OCI-LY7 (cell line): ENCODE measurements at regions not wholly inside any gene's neighbourhood (a gene's known extent, or its start where the extent isn't known, plus 50 kb on each side); places are given as distances from the start of the nearest gene placed in this dataset.
"Not testable (repeated sequence)": the region's sequence is repeated elsewhere in the genome, so short reads cannot be mapped to it uniquely, and the experiment has no call there.

Source experiments
- BruUV-seq: library from RNA; stranded (reverse); fragments of 400-500 nt; replicated peaks from 2 replicates; lab custom pipeline; 2021; lab: Mats Ljungman, UMichigan
- CTCF ChIA-PET: fragments of 300-600 bp; sonication (Branson Sonifier 250); formaldehyde crosslinking; loops from one replicate; lab custom pipeline; 2022; ENCODE audit warnings: antibody characterized with exemption; ENCODE audit not compliant: unreplicated experiment; lab: Charles Lee
- POLR2A ChIA-PET: fragments of 300-600 bp; sonication (Branson Sonifier 250); formaldehyde crosslinking; loops from one replicate; lab custom pipeline; 2022; ENCODE audit warnings: antibody characterized with exemption; lab: Charles Lee
- DNase-seq: peaks from one replicate; pipeline ENCODE4 v3.0.0-alpha.2; 2015; ENCODE audit warnings: low spot score
- H2AFZ ChIP-seq: fragments of 200-600 bp; sonication (generic), shearing (Covaris generic); 2 replicates; pipeline ENCODE4 v1.6.1; 2014; ENCODE audit warnings: mild to moderate bottlenecking, antibody characterized with exemption, low read length, moderate library complexity
- H3K27ac ChIP-seq: fragments of 200-600 bp; sonication (generic); 2 replicates; pipeline ENCODE4 v1.5.1; 2014; ENCODE audit warnings: mixed run types, low read depth, mild to moderate bottlenecking, moderate library complexity, low read length, inconsistent platforms; ENCODE audit not compliant: poor library complexity, severe bottlenecking
- H3K36me3 ChIP-seq: fragments of 200-600 bp; sonication (generic); 2 replicates; pipeline ENCODE4 v1.6.1; 2014; ENCODE audit warnings: mild to moderate bottlenecking, antibody characterized with exemption, low read length, moderate library complexity, mixed read lengths; ENCODE audit not compliant: insufficient read depth
- H3K4me1 ChIP-seq: fragments of 200-600 bp; sonication (generic); 2 replicates; pipeline ENCODE4 v1.5.1; 2014; ENCODE audit warnings: mild to moderate bottlenecking, low read length; ENCODE audit not compliant: insufficient read depth, poor library complexity, severe bottlenecking
- H3K4me2 ChIP-seq: fragments of 200-600 bp; sonication (generic); 2 replicates; pipeline ENCODE4 v1.6.1; 2014; ENCODE audit warnings: mild to moderate bottlenecking, low read length
- H3K4me3 ChIP-seq: fragments of 200-600 bp; sonication (generic); 2 replicates; pipeline ENCODE4 v1.5.1; 2014; ENCODE audit warnings: mild to moderate bottlenecking, low read depth, low read length; ENCODE audit not compliant: poor library complexity, severe bottlenecking
- H3K79me2 ChIP-seq: fragments of 200-600 bp; sonication (generic); 2 replicates; pipeline ENCODE4 v1.6.1; 2016; ENCODE audit warnings: low read depth, mild to moderate bottlenecking, low read length, moderate library complexity, mixed read lengths; ENCODE audit not compliant: insufficient read depth
- H3K9me2 ChIP-seq: fragments of 200-600 bp; sonication (generic); 2 replicates; pipeline ENCODE4 v1.6.1; 2016; ENCODE audit warnings: mild to moderate bottlenecking, low read length, mixed read lengths; ENCODE audit not compliant: insufficient read depth
- H3K9me3 ChIP-seq: fragments of 200-600 bp; sonication (generic); 2 replicates; pipeline ENCODE4 v1.6.1; 2014; ENCODE audit warnings: mild to moderate bottlenecking, mixed run types, low read length, mixed read lengths
- H4K20me1 ChIP-seq: fragments of 200-600 bp; sonication (generic); 2 replicates; pipeline ENCODE4 v1.6.1; 2014; ENCODE audit warnings: mild to moderate bottlenecking, antibody characterized with exemption, low read length, moderate library complexity, mixed read lengths; ENCODE audit not compliant: insufficient read depth
- CTCF ChIP-seq: fragments of 200-600 bp; sonication (generic); conservative IDR thresholded peaks from 2 replicates; pipeline ENCODE4 v1.5.1; 2014; ENCODE audit warnings: mild to moderate bottlenecking, antibody characterized with exemption, low read length, moderate library complexity, mixed read lengths
- EZH2phosphoT487 ChIP-seq: fragments of 200-600 bp; sonication (generic); IDR thresholded peaks from 2 replicates; pipeline ENCODE4 v1.6.1; 2018; ENCODE audit warnings: low read depth, borderline replicate concordance, mild to moderate bottlenecking, mixed run types, antibody characterized with exemption, low read length, moderate library complexity, mixed read lengths
- intact Hi-C: fragments of 100-400 bp; cut with micrococcal nuclease; formaldehyde crosslinking; loops from one replicate; pipeline ENCODE4 v1.10.0; 2022; ENCODE audit not compliant: unreplicated experiment

DNA sequence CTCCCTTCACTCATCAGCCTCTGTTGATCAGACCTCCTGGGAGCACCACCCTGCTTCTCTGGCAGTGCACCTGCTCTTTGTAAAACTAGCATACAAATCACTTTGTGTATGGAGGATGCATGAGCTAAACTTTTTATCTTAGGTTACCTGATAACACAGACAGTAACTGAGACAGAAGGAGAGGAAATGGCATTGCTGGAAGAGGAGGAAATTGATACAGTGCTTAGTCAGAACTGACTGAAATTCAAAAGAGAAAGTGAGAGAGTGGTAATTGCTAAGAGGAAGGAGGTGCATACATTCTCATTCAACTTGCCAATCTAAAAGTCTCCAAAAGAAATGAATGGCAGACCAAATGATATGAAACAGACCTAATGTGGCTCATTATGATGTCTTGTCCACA, 1120.7 kb downstream of the GATA3 start:
- intact Hi-C loops, result no loop called here
- no peak overlapping the region for H3K4me3 ChIP-seq
- ChIA-PET CTCF (no interaction called here), POLR2A (no interaction called here)
- BruUV-seq, result no TSS peak
- H3K79me2 ChIP-seq, result no peaks in the 10 kb centered on the region
- no peaks in the 10 kb centered on the region for H3K4me1 ChIP-seq
- 0 out of 2 replicates have a peak, but pooled peaks cover 3% of the 10 kb centered on the region for H3K9me3 ChIP-seq
- H3K4me2 ChIP-seq, result no peak overlapping the region
- DNase-seq, result no peak
- no peaks in the 10 kb centered on the region for H3K9me2 ChIP-seq
- H3K27ac ChIP-seq, result no peak overlapping the region
- no peaks in the 10 kb centered on the region for H3K36me3 ChIP-seq
- H2AFZ ChIP-seq, result no peak overlapping the region
- TF ChIP-seq EZH2phosphoT487 (no peak), CTCF (no peak)
- H4K20me1 ChIP-seq, result no peaks in the 10 kb centered on the region

GRCh38 chr10:9183197-9183880, 1128.9 kb downstream of the GATA3 start:
- H3K79me2 ChIP-seq, BruUV-seq, H3K4me2 ChIP-seq, POLR2A ChIA-PET, H3K4me1 ChIP-seq, DNase-seq, H3K27ac ChIP-seq, CTCF ChIA-PET, H3K4me3 ChIP-seq, H3K36me3 ChIP-seq, H3K9me2 ChIP-seq, H2AFZ ChIP-seq, H4K20me1 ChIP-seq, H3K9me3 ChIP-seq, intact Hi-C loops: not testable (repeated sequence)

DNA sequence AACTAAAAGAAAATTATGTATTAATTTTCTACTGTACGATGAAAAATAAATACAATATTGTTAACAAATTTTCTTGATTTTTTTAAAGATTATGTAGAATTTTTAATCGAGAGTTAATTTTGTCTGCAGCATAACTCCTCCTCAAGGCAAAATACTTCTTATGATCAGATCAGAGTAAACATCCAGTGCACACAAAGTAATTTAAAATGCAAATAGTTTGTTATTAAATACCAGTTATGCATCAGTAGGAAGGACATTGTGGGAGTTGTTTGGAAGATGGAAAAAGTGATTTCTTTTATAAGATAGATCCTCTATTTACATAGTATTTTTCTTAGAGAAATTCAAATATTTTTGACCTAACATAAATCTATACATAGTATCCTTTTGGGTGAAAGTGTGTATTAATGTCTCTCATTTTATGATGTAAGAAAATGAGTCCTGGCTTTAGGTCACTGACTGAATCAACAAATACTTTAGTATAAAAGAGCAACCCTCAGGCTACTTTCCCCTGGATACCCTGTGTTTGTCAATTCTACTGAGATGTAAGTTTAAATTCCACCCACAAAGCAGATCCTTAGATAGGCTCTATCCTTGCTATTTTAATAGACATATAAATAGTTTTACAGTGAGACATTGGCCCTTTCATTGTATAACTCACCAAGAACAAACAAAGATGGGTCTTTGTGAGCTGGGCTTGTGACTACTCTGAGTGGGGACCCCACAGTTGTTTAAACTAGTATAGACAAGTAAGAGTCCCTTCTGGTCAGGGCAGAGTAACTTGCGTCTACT, 1133.7 kb downstream of the GATA3 start:
- intact Hi-C loops, result no loop called here
- Histone ChIP-seq H4K20me1 (no peaks in the 10 kb centered on the region), H3K79me2 (no peaks in the 10 kb centered on the region), H3K4me2 (no peak overlapping the region), H2AFZ (no peak overlapping the region), H3K27ac (no peak overlapping the region), H3K9me2 (no peaks in the 10 kb centered on the region), H3K4me3 (no peak overlapping the region), H3K36me3 (no peaks in the 10 kb centered on the region), H3K9me3 (no peaks in the 10 kb centered on the region), H3K4me1 (no peaks in the 10 kb centered on the region)
- POLR2A ChIA-PET, result no interaction called here
- BruUV-seq, result no TSS peak
- no peak for DNase-seq
- TF ChIP-seq CTCF (no peak), EZH2phosphoT487 (no peak)
- CTCF ChIA-PET, result no interaction called here
